Lung (tissue), 11 donors: ENCODE measurements at regions not wholly inside any gene's neighbourhood (a gene's known extent, or its start where the extent isn't known, plus 50 kb on each side); places are given as distances from the start of the nearest gene placed in this dataset.

Experiments
- ATAC-seq: fragments of 200-7000 bp; cut with Tn5 transposase; one replicate; pipeline ENCODE4 v1.9.1; 2020; ENCODE audit warnings: moderate number of reproducible peaks; ENCODE audit not compliant: insufficient read depth, low FRiP score
- DNase-seq, 3 donors: peaks; one replicate each; pipeline ENCODE4 v3.0.0-alpha.2; 2013 to 2017
- H3K27ac ChIP-seq, 2 donors: one replicate each; pipeline ENCODE4 v1.5.1; 2013; ENCODE audit warnings: mild to moderate bottlenecking in 2 of 2, moderate library complexity in 2 of 2, control low read depth in 1 of 2, inconsistent platforms in 1 of 2, low read depth in 1 of 2, low read length in 1 of 2
- H3K27me3 ChIP-seq, 3 donors: one replicate each; pipeline ENCODE4 v1.5.1; 2013; ENCODE audit warnings: low read length in 2 of 3; ENCODE audit not compliant: control insufficient read depth in 3 of 3, insufficient read depth in 3 of 3
- H3K36me3 ChIP-seq, 4 donors: one replicate each; pipeline ENCODE4 v1.5.1; 2013; ENCODE audit warnings: low read length in 4 of 4, mild to moderate bottlenecking in 1 of 4, moderate library complexity in 1 of 4; ENCODE audit not compliant: control insufficient read depth in 4 of 4, insufficient read depth in 4 of 4
- H3K4me1 ChIP-seq, 5 donors: one replicate each; pipeline ENCODE4 v1.5.1; 2013; ENCODE audit warnings: low read length in 5 of 5, mild to moderate bottlenecking in 2 of 5, moderate library complexity in 1 of 5; ENCODE audit not compliant: control insufficient read depth in 5 of 5, insufficient read depth in 5 of 5
- H3K4me3 ChIP-seq: one replicate; pipeline ENCODE4 v1.5.1; 2013; ENCODE audit warnings: mild to moderate bottlenecking, control low read depth, moderate library complexity
- H3K9ac ChIP-seq, 2 donors: one replicate each; pipeline ENCODE4 v1.5.1; 2013; ENCODE audit warnings: low read length in 2 of 2, control low read depth in 1 of 2; ENCODE audit not compliant: insufficient read depth in 1 of 2
- H3K9me3 ChIP-seq, 4 donors: one replicate each; pipeline ENCODE4 v1.5.1; 2013; ENCODE audit warnings: low read length in 3 of 4, mild to moderate bottlenecking in 1 of 4, moderate library complexity in 1 of 4; ENCODE audit not compliant: control insufficient read depth in 4 of 4, insufficient read depth in 3 of 4
- WGBS, 2 donors: extraction: QIAGEN DNeasy Blood & Tissue Kit; methylation state at CpG; one replicate each; pipeline ENCODE4 v1.1.7; 2013; 5-methylcytosine and 5-hydroxymethylcytosine counted together
- TF ChIP-seq, protein P1 (sequence below): IDR thresholded peaks from 2 replicates; pipeline ENCODE4 v1.5.1; 2012; ENCODE audit warnings: mild to moderate bottlenecking; ENCODE audit errors: control extremely low read depth, extremely low read depth
- donor health status: control.
- donor health status: control.
- donor health status: Bipolar disorder and iron deficiency.
- donor health status: healthy.
- donor health status: DM: yes; HTN: yes; CAD: no.

GRCh38 chr14:30332374-30332773 is 226.6 kb upstream of the G2E3 start:
- Histone ChIP-seq H3K4me3 (no peak overlapping the region), H3K27me3 (no peaks in the 10 kb centered on the region), H3K36me3 (no peaks in the 10 kb centered on the region), H3K9me3 (no peaks in the 10 kb centered on the region), H3K4me1 (no peaks in the 10 kb centered on the region), H3K9ac (no peak overlapping the region), H3K27ac (no peak overlapping the region)
- ATAC-seq (no peak), DNase-seq (no peak)
- TF ChIP-seq, protein P1, sequence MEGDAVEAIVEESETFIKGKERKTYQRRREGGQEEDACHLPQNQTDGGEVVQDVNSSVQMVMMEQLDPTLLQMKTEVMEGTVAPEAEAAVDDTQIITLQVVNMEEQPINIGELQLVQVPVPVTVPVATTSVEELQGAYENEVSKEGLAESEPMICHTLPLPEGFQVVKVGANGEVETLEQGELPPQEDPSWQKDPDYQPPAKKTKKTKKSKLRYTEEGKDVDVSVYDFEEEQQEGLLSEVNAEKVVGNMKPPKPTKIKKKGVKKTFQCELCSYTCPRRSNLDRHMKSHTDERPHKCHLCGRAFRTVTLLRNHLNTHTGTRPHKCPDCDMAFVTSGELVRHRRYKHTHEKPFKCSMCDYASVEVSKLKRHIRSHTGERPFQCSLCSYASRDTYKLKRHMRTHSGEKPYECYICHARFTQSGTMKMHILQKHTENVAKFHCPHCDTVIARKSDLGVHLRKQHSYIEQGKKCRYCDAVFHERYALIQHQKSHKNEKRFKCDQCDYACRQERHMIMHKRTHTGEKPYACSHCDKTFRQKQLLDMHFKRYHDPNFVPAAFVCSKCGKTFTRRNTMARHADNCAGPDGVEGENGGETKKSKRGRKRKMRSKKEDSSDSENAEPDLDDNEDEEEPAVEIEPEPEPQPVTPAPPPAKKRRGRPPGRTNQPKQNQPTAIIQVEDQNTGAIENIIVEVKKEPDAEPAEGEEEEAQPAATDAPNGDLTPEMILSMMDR = no peak

- ATAC-seq = no peak
- no peaks in the 10 kb centered on the region for H3K9me3 ChIP-seq
- WGBS, 2 donors = 63 to 71% methylated on average over 2 of the region's 2 CpGs
Observed at GRCh38 chr14:30333934-30334333, 225.0 kb upstream of the G2E3 start.

DNA sequence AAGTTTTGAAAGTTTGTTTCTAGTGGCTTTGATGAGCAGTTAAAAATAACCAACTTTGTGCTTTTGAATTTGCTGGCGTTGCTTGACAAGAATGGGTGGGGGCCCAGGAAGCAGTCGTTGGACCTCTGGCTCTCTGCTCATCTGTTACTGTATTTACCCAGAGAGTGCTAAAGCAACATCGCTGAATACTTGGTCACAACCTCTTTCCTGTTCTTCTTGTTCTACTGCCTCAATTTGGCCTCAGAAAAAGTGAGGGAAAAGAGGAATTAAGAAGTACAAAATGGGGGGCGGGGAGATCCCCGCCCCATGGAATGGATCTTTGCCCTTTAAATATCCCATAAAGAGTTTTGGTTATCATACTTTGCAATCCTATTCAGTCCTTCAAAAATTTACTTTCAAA is 221.5 kb upstream of the G2E3 start:
- WGBS, 2 donors = 65 to 69% methylated on average over 5 of the region's 5 CpGs
- Histone ChIP-seq H3K9me3 (peaks cover 0 to 3% (median 0%) of the 10 kb centered on the region in 4 donors), H3K9ac (no peak overlapping the region), H3K36me3 (no peaks in the 10 kb centered on the region), H3K4me1 (no peaks in the 10 kb centered on the region), H3K27me3 (no peaks in the 10 kb centered on the region), H3K4me3 (no peak overlapping the region), H3K27ac (no peak overlapping the region)
- ATAC-seq = no peak
- DNase-seq = no peak
- TF ChIP-seq, protein P1 = no peak

More at GRCh38 chr14:30333934-30334333, 225.0 kb upstream of the G2E3 start:
- TF ChIP-seq, protein P1 = no peak
- H3K4me3 ChIP-seq = no peak overlapping the region
- no peaks in the 10 kb centered on the region for H3K36me3 ChIP-seq
- H3K27ac ChIP-seq = no peak overlapping the region
- no peak overlapping the region for H3K9ac ChIP-seq
- no peaks in the 10 kb centered on the region for H3K4me1 ChIP-seq
- DNase-seq = no peak
- no peaks in the 10 kb centered on the region for H3K27me3 ChIP-seq

- WGBS, 2 donors = 85 to 90% methylated on average over 6 of the region's 6 CpGs
- no peak for ATAC-seq
Observed at GRCh38 chr14:30339311-30339901, 219.6 kb upstream of the G2E3 start.

More at GRCh38 chr14:30339311-30339901, 219.6 kb upstream of the G2E3 start:
- Histone ChIP-seq H3K4me1 (no peaks in the 10 kb centered on the region), H3K27ac (no peak overlapping the region), H3K9me3 (peaks cover 0 to 3% (median 0%) of the 10 kb centered on the region in 4 donors), H3K27me3 (no peaks in the 10 kb centered on the region), H3K4me3 (no peak overlapping the region), H3K36me3 (no peaks in the 10 kb centered on the region), H3K9ac (no peak overlapping the region)
- no peak for DNase-seq
- TF ChIP-seq, protein P1 = no peak
